SU-DHL-6 (cell line): ENCODE measurements at regions not wholly inside any gene's neighbourhood (a gene's known extent, or its start where the extent isn't known, plus 50 kb on each side); places are given as distances from the start of the nearest gene placed in this dataset.

Source experiments
- H2AFZ ChIP-seq: fragments of 200-600 bp; sonication (generic); 2 replicates; pipeline ENCODE4 v1.6.1; 2014; ENCODE audit warnings: low read depth, mild to moderate bottlenecking, moderate library complexity, mixed read lengths, antibody characterized with exemption, low read length; ENCODE audit not compliant: severe bottlenecking
- H3F3A ChIP-seq: fragments of 200-600 bp; shearing (Covaris generic); 2 replicates; pipeline ENCODE4 v1.6.0; 2016; ENCODE audit warnings: antibody characterized with exemption, mild to moderate bottlenecking; ENCODE audit not compliant: insufficient read depth
- H3K27ac ChIP-seq: fragments of 200-600 bp; sonication (generic); 2 replicates; pipeline ENCODE4 v1.5.1; 2016; ENCODE audit warnings: low read depth, mild to moderate bottlenecking, low read length, moderate library complexity, mixed read lengths
- H3K27me3 ChIP-seq: fragments of 200-600 bp; sonication (generic), shearing (Covaris generic); 2 replicates; pipeline ENCODE4 v1.6.0; 2014; ENCODE audit warnings: mild to moderate bottlenecking, low read length
- H3K36me3 ChIP-seq: fragments of 200-600 bp; sonication (generic); 2 replicates; pipeline ENCODE4 v1.6.1; 2014; ENCODE audit warnings: mild to moderate bottlenecking, low read length, mixed read lengths
- H3K4me2 ChIP-seq: fragments of 300-600, 200-600 bp; shearing (Covaris generic), sonication (generic); 2 replicates; pipeline ENCODE4 v1.6.0; 2014; ENCODE audit warnings: low read length, low read depth, mild to moderate bottlenecking; ENCODE audit not compliant: poor library complexity, severe bottlenecking
- H3K4me3 ChIP-seq: fragments of 200-600 bp; sonication (generic); 2 replicates; pipeline ENCODE4 v1.5.1; 2014; ENCODE audit warnings: antibody characterized with exemption, low read length, mild to moderate bottlenecking, mixed read lengths; ENCODE audit not compliant: insufficient read depth, poor library complexity, severe bottlenecking
- H3K79me2 ChIP-seq: fragments of 200-600 bp; sonication (generic); 2 replicates; pipeline ENCODE4 v1.6.1; 2014; ENCODE audit warnings: mild to moderate bottlenecking, low read length, moderate library complexity; ENCODE audit not compliant: insufficient read depth
- H3K9ac ChIP-seq: fragments of 200-600 bp; sonication (generic); 2 replicates; pipeline ENCODE4 v1.7.0; 2014; ENCODE audit warnings: mild to moderate bottlenecking, low read length
- H3K9me2 ChIP-seq: fragments of 200-600 bp; sonication (generic); replicated peaks from 2 replicates; pipeline ENCODE4 v1.6.1; 2014; ENCODE audit warnings: low read length; ENCODE audit not compliant: insufficient read depth
- H3K9me3 ChIP-seq: fragments of 200-600 bp; sonication (generic); 2 replicates; pipeline ENCODE4 v1.6.1; 2014; ENCODE audit warnings: low read length, mixed read lengths; ENCODE audit not compliant: insufficient read depth
- H4K20me1 ChIP-seq: fragments of 200-600 bp; sonication (generic); 2 replicates; pipeline ENCODE4 v1.6.1; 2014; ENCODE audit warnings: low read depth, mild to moderate bottlenecking, antibody characterized with exemption, low read length, moderate library complexity, mixed read lengths
- EZH2phosphoT487 ChIP-seq: fragments of 200-600 bp; sonication (generic), shearing (Covaris generic); conservative IDR thresholded peaks from 2 replicates; pipeline ENCODE4 v1.6.1; 2018; ENCODE audit warnings: mild to moderate bottlenecking, antibody characterized with exemption, low read length, moderate library complexity, mixed read lengths
- TF ChIP-seq, protein P1 (sequence below): fragments of 200-600 bp; sonication (generic); IDR thresholded peaks from one replicate; pipeline ENCODE4 v1.5.1; 2017; ENCODE audit warnings: antibody characterized with exemption, mild to moderate bottlenecking, low read length, moderate library complexity; ENCODE audit not compliant: insufficient read depth, poor library complexity, severe bottlenecking

DNA sequence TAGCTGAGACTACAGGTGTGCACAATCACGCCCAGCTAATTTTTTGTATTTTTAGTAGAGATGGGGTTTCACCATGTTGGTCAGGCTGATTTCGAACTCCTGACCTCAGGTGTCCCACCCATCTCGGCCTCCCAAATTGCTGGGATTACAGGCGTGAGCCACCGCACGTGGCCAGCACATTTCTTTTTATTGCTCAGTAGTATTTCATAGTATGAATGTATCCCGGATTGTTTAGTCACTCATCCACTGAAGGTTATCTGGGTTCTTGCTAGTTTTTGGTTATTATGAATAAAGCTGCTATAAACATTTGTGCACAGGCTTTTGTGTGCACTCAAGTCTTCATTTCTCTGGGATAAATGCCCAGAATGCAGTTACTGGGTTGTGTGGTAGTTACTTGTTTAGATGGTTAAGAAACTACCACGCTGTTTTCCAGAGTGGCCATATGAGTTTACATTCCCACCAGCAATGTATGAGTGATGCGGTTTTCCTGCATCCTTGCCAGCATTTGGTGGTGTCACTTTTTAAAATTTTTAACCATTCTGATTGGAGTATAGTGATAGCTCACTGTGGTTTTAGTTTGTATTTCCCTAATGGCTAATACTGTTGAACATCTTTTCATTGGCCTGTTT lies 275.8 kb upstream of the LYZL1 start:
- no peak overlapping the region for H3K4me2 ChIP-seq
- H3K79me2 ChIP-seq: no peaks in the 10 kb centered on the region
- H3K4me3 ChIP-seq: no peak overlapping the region
- no peaks in the 10 kb centered on the region for H3K9me3 ChIP-seq
- no peak overlapping the region for H3K9ac ChIP-seq
- H3K27ac ChIP-seq: no peak overlapping the region
- H4K20me1 ChIP-seq: no peaks in the 10 kb centered on the region
- H3K9me2 ChIP-seq: no peaks in the 10 kb centered on the region
- H2AFZ ChIP-seq: no peak overlapping the region
- no peaks in the 10 kb centered on the region for H3F3A ChIP-seq
- TF ChIP-seq, protein P1, sequence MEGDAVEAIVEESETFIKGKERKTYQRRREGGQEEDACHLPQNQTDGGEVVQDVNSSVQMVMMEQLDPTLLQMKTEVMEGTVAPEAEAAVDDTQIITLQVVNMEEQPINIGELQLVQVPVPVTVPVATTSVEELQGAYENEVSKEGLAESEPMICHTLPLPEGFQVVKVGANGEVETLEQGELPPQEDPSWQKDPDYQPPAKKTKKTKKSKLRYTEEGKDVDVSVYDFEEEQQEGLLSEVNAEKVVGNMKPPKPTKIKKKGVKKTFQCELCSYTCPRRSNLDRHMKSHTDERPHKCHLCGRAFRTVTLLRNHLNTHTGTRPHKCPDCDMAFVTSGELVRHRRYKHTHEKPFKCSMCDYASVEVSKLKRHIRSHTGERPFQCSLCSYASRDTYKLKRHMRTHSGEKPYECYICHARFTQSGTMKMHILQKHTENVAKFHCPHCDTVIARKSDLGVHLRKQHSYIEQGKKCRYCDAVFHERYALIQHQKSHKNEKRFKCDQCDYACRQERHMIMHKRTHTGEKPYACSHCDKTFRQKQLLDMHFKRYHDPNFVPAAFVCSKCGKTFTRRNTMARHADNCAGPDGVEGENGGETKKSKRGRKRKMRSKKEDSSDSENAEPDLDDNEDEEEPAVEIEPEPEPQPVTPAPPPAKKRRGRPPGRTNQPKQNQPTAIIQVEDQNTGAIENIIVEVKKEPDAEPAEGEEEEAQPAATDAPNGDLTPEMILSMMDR: no peak
- no peak for TF ChIP-seq EZH2phosphoT487
- H3K27me3 ChIP-seq: no peaks in the 10 kb centered on the region
- H3K36me3 ChIP-seq: no peaks in the 10 kb centered on the region

DNA sequence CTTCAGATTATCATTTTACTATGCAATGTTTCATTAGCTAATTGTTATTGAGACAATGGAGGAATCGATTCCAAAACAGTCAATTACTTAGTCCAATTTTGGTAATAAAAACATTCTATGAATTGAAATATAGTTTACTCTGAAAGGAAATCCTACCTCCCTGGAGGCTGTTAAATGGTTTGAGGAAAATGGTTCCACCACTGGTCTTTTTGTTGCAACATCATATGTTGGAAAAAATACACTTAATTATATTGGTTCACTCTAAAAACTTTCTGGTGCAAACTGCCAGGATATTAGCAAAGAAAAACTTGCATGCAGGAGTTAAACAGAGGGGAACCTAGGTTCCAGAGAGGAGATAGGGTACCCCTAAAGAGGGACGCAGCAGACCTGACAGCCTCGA lies 267.3 kb upstream of the LYZL1 start:
- H3K4me3 ChIP-seq: no peak overlapping the region
- no peak overlapping the region for H2AFZ ChIP-seq
- H3K27ac ChIP-seq: no peak overlapping the region
- H4K20me1 ChIP-seq: no peaks in the 10 kb centered on the region
- H3F3A ChIP-seq: no peaks in the 10 kb centered on the region
- TF ChIP-seq, protein P1: no peak
- TF ChIP-seq EZH2phosphoT487: no peak
- H3K4me2 ChIP-seq: no peak overlapping the region
- no peaks in the 10 kb centered on the region for H3K9me2 ChIP-seq
- no peak overlapping the region for H3K9ac ChIP-seq
- H3K79me2 ChIP-seq: no peaks in the 10 kb centered on the region
- no peaks in the 10 kb centered on the region for H3K36me3 ChIP-seq
- no peaks in the 10 kb centered on the region for H3K9me3 ChIP-seq
- H3K27me3 ChIP-seq: no peaks in the 10 kb centered on the region

DNA sequence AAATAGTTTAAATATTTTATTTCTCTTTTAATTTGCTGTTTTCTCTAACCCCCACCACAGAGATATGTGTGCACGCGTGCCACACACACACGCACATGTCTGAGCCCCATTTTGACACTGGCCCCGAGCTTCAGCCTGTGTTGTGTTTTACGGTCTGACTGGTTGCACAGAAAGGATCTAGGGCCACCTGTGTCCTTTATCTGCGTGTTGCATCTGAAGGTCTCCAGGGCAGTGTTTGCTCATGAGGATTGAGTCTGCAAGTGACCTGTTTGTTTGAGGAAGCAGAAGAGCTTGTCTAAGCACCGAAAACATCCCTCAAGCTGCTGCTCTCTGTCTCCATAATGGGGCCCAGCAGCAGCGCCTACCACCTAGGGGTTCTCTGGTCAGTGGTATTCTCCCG lies 266.4 kb upstream of the LYZL1 start:
- H3K27ac ChIP-seq: no peak overlapping the region
- H3K4me2 ChIP-seq: no peak overlapping the region
- no peaks in the 10 kb centered on the region for H3K27me3 ChIP-seq
- H3K4me3 ChIP-seq: no peak overlapping the region
- H3F3A ChIP-seq: no peaks in the 10 kb centered on the region
- H4K20me1 ChIP-seq: no peaks in the 10 kb centered on the region
- TF ChIP-seq EZH2phosphoT487: no peak
- TF ChIP-seq, protein P1: no peak
- no peaks in the 10 kb centered on the region for H3K9me2 ChIP-seq
- no peak overlapping the region for H3K9ac ChIP-seq
- H3K79me2 ChIP-seq: no peaks in the 10 kb centered on the region
- no peaks in the 10 kb centered on the region for H3K9me3 ChIP-seq
- no peak overlapping the region for H2AFZ ChIP-seq
- H3K36me3 ChIP-seq: no peaks in the 10 kb centered on the region
